ENCODE measurements at regions not wholly inside any gene's neighbourhood (a gene's known extent, or its start where the extent isn't known, plus 50 kb on each side); places are given as distances from the start of the nearest gene placed in this dataset.

DNA sequence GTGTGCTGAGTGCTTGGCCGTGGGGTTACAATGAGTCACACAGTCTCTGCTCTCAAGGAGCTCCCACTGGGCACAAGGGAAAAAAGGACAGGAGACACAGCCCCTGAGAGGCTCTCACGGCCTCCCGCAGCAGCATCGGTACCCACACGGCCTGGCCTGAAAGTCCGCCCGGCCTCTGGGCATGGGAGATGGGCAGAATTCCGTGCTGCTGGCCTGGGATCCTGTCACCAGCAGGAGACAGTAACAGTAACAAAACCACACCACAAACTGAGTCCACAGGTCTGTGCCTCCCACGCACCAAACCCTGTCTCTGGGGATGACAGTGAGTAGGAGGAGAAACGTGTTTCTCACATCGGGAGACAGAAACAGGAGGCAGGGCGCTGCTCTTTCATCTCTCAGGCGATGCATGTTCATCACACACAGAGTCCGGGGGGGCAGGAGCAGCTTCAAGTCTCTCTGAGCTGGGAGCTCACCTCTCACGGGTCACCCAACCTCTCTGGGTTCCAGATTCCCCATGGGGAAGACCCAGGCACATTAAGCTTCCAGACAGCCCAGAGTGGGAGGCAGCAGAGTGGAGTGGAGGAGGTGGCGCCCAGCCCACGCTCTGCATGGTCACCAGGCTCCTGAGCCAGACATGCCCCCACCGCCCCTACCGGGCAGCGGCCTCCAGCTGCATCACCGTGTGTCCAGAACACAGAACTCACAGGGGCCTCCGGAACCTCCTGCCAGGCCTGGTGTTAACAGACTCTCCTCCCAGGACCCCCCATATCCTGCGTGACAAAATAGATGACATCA lies 124.7 kb upstream of the VSTM2B start:
- DNase-seq: no peak

DNA sequence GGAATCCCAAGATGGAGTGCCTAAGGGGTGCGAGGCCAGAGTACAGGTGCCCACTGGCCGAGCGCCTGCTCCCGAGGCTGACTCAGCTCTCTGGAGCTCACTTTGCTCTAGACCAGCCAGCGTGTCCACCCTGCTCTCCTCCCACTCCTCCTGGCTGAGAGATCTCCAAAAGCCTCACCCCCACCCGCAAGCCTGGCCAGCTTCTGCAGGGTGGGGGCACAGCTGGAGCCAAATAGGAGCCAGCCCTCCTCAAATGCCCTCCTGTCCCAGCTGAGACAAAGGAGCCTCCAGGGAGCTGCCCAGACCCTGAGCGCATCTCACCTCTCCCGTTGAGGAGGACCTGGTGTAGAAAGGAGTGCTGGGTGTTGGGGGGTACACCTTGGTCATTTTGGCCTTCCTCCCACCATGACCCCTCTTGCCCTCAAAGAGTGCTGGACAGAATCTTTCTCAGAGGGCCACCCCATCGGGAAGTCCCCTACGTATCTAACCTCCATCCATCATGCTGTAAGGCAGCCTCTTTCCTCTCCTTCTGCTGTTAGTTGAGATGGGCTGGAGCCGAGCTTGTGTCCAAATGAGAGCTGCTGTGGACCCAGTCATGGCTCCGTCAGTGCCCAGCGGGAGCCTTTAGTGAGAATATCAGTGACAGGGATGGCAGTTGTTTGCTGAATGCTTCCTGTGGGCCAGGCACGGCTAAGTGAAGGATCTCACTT lies 123.9 kb upstream of the VSTM2B start:
- no peak for DNase-seq

DNA sequence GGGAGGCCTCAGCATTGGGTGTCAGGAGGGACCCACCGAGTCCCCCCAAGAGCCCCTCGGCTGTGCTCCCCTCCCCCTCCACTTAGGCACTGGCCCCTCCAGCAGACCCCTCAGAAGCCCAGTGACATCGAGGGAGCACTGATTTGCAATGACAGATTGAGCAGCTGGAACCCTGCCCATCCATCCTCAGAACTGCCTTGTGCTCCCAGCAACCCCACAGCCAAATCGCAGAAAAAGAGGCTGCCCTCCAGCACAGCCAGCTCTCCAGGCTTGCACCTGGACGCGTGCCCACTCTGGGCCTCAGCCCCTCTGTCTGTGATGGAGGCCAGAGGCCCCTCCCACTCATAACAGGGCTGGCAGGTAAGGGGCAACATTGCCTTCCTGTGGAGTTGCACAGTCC lies 123.2 kb upstream of the VSTM2B start:
- DNase-seq: no peak

DNA sequence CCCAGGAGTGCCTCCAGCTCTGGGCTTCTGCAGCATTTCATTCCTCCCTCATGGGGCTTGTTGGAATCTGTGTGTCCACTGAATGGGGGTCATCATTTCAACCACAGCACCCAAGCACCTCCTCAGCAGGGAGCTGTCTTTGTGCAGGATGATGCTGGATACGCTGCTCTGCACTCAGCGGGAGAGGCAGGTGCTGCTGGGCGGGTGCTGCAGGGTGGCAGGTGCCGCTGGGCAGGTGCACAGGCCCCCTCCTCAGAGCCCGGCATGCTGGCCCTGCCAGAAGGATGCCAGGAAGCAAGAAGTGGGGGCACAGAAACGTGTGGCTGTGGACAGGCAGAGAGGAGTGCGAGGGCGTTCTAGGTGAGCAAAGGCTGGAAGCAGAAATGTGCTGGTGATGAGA lies 121.8 kb upstream of the VSTM2B start:
- no peak for DNase-seq

DNA sequence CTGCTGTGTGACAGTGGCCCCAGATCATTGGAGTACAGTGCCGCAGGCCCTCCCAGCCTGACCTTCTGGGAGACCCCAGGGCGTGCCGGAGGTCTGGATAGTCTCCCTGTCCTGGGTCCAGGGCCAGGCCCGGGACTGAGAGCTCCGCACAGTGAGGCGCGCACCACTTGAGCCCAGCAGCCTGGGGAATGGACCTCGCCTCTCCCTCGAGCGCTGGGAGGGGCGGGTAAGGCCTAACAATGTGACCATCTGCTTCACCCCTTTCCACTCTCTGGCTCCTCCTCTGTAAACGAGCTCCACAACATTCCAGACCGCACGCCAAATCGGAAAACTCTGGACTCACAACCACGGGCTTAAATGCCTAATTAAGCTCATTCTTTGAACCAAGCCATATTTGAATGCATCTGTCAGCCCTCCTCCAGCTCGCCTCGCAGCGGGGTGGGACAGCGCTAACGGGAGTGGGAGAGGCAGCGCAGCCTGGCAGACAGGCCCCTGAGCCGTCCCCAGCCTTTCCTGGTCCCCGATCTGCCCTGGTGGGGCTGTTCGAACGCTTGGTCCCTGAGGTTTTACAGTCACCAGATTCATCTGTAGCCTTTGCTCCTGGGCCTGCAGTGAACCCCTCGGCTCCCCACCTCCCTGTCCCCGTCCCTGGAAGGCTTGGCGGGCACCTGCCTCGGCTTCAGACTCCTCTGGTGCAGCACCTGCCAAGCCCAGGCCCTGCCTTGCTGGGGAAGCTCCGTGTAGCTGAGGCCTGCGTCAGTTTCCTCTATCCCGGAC lies 120.7 kb upstream of the VSTM2B start:
- DNase-seq: no peak

DNA sequence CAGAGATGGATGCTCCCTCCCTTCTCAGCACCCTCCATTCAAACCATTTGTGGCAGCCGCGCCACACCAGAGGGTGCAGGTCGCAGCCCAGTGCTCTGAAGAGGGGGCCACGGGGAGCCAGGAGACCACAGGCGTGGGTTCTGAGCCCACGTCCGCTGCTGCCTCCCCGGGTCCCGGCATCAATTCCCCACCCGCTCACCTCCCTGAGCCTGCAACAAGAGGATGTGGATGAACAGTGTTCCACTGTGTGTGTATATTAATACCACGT lies 120.1 kb upstream of the VSTM2B start:
- no peak for DNase-seq

DNA sequence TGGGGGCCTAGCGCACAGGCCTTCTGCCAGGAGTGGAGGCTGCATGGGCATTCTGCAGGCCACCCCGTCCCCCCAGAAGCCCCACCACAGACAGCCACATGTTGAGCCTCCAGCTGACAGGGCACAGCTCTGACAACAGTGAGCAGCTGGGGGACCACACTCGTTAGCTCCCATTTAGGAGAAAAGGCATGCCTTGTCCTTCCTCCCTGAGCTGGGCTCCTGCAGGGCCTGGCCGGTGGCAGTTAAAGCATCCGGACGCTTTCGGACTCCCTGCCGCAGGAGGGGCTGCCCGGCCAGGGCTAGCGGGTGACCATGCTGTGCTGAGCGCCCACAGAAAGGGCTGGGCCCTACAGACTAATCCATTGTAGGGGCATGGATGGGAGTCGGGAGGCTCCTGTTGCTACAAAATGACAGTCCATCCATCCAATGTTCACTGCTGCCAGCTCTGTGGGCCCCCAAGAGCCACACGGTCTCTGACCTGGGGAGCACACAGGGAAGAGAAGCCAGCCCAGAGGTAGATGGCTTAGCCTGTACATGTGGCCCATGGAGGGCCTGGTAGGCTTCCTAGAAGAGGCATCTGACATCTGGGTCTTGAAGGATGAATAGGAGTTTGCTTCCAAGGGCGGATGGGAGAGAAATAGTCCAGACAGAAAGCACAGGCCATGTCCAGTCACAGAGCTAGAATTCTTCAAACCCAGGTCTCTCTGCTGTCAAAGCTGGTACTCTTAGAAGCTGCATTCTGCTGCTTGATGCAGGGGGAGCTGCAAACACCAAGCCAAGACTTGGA lies 116.5 kb upstream of the VSTM2B start:
- no peak for DNase-seq

DNA sequence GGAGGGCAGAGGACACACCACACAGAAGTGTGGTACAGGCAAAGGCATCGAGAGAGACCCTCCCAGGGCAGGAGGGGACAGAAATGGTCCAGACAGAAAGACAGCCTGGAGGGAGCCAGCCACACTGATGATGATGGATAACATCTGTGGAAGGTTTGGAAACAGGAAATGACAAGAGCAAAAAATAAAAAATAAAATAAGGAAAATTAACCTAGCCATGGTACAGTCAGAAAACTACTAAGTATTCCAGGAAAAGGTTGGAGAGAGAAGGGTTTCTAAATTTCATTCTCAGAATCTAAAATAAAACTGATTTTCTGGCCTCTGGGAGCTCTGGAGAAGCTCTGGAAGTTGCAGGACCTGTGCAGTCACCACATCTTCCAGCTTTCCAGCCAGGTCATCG lies 115.2 kb upstream of the VSTM2B start:
- no peak for DNase-seq

DNA sequence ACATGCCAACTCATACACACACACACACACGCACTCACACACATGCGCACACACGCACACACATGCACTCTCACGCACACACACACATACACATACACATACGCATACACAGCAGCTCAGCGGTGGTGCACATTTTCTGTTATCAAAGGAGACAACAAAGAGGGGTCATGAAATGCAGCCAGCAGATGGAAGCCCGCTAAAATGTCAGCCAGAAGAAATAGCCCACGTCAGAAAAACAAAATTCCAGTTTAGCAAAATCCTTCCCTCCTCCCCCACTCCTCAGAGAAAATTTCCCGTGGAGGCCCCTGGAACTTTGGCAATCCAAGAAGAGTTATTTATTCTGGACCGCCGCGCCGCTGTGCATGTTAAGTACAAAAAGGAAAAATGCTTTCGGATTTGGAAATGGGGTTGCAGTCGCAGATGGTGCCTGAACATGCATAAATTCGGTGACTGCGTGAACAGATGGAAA lies 114.6 kb upstream of the VSTM2B start:
- no peak for DNase-seq

DNA sequence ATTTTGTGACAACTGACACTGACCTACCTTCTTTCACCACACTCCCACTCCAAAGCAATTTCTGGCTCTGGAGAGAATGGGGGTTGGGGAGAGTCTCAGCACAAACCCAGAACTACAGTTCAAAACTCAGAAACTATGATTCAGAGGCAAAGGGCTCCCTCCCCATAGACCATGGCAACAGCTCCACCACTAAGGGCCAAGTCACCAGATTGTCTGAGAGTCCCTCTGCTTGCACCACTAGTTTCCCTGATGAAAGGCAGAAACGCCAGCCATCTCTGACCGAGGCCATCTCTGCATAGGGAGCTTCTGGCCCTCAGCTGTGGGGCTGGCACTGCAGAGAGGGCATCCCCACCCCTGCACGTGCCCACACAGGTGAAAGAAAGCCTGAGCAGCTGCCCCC lies 112.4 kb upstream of the VSTM2B start:
- DNase-seq: no peak

DNA sequence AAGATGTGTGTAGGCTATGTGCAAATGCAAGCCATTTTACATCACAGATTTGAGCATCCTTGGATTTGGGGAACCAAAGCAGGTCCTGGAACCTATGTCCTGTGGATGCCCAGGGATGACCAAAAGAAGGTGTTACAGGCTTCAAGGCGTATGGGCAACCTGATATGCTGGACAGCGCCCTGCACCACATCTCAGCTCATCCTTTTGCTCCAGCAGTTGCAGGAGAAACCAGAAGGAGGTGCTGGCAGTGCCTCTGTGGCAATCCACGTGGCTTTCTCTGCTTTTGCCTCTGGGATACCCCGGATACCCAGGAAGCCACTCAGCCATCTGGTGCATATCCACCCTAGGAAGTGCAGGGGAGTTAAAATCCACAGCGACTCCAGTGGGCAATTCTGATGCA lies 110.3 kb upstream of the VSTM2B start:
- DNase-seq: no peak

DNA sequence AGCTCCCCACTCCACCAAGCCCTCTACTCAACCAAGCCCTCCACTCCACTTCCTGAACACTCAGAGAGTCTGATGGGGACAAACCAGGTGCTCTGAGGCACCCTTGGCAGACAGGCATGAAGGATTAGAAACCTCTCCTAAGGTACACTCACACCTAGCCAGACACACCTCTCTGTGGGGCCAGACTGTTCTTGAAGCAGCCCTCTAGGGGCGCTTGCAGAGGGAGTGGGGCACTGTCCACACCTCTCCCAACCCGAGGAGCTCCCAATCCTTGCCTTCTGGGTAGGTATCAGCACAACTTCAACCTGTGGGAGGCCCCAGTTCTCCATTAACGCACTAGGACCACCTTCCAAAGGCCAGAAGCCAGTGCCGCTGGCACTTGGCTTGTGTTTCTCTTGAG lies 108.7 kb upstream of the VSTM2B start:
- no peak for DNase-seq

DNA sequence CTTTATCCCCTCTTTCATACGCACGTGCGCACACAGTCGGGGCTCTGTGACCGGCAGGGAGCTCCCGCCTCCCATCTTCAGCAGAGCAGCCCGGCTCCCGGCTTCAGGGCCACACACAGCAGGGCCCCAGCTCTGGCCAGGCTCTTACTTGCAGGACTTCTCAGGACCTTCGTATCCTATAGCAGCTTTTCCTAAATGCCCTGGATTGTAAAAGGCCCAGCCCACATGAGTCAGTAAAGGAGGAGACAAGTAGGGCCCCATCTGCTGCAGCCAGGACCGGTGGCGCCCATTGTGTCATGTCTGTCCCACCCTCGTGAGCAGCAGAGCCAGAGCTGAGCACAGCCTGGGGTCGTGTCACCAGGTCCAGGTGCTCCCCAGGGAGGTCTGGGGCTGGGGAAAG lies 107.6 kb upstream of the VSTM2B start:
- no peak for DNase-seq

DNA sequence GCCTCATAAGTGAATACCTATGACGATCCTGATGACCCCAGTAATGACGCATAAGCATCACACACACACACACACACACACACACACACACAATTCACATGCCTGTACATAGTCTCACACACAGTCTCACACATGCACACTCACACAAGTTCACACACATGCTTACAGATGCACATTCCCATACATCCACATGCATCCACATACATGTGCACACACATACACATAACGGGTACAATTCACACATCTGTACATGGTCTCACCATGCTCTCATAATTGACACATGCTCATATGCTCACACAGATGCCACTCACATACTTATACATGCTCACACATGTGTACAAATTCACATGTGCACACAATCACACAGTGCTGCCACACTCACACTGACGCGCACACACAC lies 105.7 kb upstream of the VSTM2B start:
- no peak for DNase-seq

DNA sequence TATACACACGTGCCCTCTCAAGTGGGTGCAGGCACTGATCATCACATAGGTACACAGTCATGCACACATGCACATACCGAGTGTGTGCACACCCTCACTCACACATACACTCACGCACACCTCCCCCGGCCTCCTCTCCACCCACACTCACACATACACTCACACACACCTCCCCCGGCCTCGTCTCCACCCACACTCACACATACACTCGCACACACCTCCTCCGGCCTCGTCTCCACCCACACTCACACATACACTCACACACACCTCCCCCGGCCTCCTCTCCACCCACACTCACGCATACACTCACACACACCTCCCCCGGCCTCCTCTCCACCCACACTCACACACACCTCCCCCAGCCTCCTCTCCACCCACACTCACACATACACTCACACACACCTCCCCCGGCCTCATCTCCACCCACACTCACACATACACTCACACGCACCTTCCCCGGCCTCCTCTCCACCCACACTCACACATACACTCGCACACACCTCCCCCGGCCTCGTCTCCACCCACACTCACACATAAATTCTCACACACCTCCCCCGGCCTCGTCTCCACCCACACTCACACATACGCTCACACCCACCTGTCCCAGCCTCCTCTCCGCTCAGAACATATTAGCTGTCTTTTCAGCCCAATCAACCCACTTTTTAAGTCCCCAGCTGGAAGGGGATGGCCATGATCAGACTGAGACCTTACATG lies 105.2 kb upstream of the VSTM2B start:
- DNase-seq: no peak

DNA sequence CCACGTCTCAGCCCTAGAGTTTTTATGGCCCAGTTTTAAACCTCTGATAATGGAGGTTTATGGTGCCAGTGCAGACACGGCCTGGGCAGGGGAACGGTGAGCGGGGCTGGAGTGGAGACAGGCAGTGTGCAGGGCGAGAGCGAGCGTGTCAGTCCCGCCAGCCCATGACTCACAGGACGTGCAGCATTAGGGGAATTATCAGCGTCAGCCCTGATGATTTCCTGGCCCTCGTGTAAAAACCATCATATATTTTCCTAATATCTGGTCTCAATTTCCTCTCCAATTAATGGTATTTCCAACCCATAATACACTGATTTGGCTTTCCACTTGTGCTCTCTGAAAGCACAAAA lies 104.6 kb upstream of the VSTM2B start:
- DNase-seq: no peak

DNA sequence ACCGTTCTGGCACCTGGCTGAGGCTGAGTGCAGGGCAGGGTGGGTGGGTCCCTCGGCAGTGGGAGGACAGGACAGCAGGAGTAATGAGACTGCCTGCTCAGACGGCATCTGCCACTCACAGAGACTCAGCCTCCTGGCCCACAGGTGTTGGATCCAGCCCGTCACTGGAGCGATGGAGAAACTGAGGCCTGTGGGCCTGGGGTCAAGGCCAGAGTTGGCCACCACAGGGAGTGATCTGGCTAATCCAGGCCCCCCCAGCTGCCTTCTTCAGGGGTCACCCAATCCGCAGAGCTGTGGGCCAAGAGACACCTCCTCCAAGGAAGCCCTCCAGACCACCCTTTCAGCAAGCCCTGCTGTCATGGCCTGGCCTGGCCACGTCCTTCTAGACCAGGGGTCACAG lies 103.7 kb upstream of the VSTM2B start:
- no peak for DNase-seq

DNA sequence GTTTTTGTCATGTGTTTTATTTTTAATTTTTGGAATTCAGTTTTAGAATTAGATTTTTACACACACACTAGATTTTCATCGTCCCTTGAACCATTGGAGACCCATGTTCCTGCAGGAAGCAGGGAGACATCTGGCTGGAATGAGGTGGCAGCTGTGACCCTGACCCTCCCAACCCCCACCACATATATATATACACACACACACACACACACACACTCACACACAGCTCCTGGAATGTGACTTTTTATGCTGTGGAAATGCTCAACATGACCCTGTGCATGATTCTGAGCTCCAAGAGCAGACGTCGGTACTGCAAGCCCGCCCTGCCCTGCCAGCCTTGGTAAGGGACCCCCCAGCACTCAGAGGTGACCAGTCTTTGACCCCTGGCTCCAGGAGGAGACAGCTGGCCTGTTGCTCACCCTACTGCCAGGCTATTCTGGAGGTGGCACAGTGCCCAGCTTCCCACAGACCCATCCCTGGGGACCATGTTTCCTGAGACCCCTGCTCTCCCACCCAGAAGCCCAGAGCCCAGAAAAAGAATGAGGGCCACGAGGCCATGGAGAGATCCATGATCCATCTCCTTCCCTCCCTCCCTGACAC lies 103.2 kb upstream of the VSTM2B start:
- no peak for DNase-seq

DNA sequence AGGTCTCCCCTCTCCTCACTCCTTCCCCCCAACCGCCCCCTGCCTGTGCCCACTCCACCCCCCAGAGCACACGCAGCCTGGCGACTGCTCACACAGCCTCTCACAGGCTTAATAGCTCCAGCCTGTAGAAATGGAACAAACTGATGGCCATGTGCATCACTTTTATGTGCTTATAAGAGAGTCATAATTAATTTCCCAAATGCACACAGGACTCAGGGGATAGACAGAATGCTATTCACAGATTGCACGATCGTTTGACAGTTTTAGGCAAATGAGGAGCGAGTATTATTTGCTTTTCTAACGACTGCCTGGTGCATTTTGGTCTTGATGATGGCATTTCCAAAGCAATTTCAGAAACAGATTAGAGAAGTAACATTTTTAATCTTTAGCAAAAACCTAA lies 97.7 kb upstream of the VSTM2B start:
- no peak for DNase-seq

DNA sequence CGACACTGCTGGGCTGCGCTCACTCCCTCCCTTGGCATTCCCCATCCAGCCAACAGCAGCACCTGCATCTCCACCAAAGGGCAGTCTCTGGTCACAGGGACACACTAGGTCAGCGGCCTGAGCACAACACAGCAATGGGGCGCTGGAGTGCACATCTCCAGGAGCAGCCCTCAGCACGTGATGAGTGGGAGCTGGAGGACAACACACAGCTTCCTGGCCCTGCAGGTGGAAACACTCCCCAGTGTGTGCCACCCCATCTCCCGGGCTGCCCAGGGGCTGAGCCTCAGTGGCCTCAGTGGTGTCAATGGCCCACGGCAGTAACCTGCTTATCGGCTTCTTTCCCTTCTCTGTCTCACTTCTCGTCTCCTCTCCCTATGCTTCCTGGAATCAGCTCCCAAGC lies 96.8 kb upstream of the VSTM2B start:
- no peak for DNase-seq

DNA sequence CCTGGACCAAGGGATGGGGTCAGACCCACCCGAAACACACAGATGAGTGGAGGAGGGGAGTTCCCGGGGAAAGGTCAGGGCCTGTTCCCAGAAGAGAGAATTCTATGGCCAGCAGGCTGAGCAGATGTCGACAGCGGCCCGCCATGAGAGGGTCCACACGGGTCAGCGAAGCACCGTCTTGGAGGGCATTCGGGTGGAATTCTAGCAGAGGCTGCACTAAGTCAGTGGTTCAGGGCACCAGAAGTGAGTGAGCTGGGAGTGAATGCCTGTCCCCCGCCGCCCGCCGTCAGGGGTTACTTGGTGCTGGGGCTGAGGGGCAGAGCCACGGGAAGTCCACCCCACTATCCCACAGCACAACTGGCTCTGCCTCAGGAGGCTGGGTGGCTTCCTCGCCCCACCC lies 96.2 kb upstream of the VSTM2B start:
- no peak for DNase-seq

DNA sequence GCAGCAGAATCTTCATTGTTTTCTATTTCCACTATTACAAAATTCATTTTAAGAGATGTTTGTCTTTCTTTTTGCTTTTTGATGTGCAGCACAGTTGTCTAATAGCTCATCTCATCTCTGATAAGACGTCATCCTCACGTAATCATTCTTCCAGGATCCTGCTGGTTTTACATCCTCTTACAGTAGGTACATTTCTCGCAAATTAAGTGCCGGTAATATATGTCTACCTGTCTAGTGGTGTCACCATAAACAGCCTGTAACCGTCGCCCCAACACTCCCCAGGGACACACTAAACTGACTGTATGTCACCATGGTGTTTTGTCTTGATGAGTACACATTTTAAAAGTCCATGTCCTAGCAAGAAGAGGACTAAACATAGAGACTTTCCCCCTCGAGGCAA lies 94.5 kb upstream of the VSTM2B start:
- no peak for DNase-seq
